ES-I3 (cell line): ENCODE measurements at regions not wholly inside any gene's neighbourhood (a gene's known extent, or its start where the extent isn't known, plus 50 kb on each side); places are given as distances from the start of the nearest gene placed in this dataset.

Experiments used
- H3K36me3 ChIP-seq: 2 replicates; pipeline ENCODE4 v1.6.1; 2013; ENCODE audit warnings: mild to moderate bottlenecking, low read length, control low read depth, moderate library complexity; ENCODE audit not compliant: insufficient read depth
- H3K4me1 ChIP-seq: 2 replicates; pipeline ENCODE4 v1.6.1; 2013; ENCODE audit warnings: mild to moderate bottlenecking, control low read depth, low read length; ENCODE audit not compliant: insufficient read depth
- H3K9ac ChIP-seq: 2 replicates; pipeline ENCODE4 v1.6.1; 2013; ENCODE audit warnings: low read depth, mild to moderate bottlenecking, low read length, moderate library complexity
- H3K9me3 ChIP-seq: 2 replicates; pipeline ENCODE4 v1.6.1; 2013; ENCODE audit warnings: mild to moderate bottlenecking, low read length, moderate library complexity; ENCODE audit not compliant: control insufficient read depth, insufficient read depth

GRCh38 chr19:29889702-29890101 lies 52.3 kb upstream of the URI1 start:
- no peaks in the 10 kb centered on the region for H3K36me3 ChIP-seq
- H3K9me3 ChIP-seq: no peaks in the 10 kb centered on the region
- H3K4me1 ChIP-seq: no peaks in the 10 kb centered on the region
- no peak overlapping the region for H3K9ac ChIP-seq

- Histone ChIP-seq H3K9ac (no peak overlapping the region), H3K4me1 (no peaks in the 10 kb centered on the region), H3K9me3 (no peaks in the 10 kb centered on the region), H3K36me3 (no peaks in the 10 kb centered on the region)
Measured at GRCh38 chr19:29890392-29890791, 51.6 kb upstream of the URI1 start.
